ENCODE measurements at regions not wholly inside any gene's neighbourhood (a gene's known extent, or its start where the extent isn't known, plus 50 kb on each side); places are given as distances from the start of the nearest gene placed in this dataset.

DNA sequence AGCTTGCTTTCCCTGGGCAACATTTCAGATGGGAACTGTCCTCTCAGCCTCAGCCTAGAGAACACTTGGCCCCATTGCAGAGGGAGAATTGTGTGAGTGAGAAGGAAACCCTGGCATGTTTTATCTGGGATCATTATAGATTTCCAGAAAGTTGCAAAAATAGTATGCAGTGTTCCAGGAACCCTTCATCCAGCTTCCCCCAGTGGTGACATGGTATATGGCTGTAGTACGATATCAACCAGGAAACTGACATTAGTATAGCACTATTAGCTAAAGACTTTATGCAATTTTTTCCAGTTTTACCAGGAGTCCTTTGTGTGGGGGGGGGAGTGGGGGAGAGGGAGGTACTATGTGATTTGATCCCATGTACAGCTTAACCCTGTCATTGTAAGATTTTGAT is 166.2 kb upstream of the KBTBD8 start:
- intact Hi-C loops (cut with micrococcal nuclease) (no loop called here), dilution Hi-C loops (cut with MboI; ENCODE audit: extremely low pct_ligation_motif_present, low sequenced_read_pairs) (no loop called here)
- no peak overlapping the region for H3K9ac ChIP-seq (replicated peaks; ENCODE audit: extremely low read depth, insufficient read depth, low read length)
- no peak for TF ChIP-seq JUN (IDR thresholded peaks at IDR 0.05; ENCODE audit: borderline replicate concordance, insufficient read depth, insufficient read length, low read depth)
- TF ChIP-seq GATA2 (IDR thresholded peaks at IDR 0.05; ENCODE audit: insufficient read depth, insufficient read length, low read depth, low read length) = no peak
- TF ChIP-seq EZH2 (IDR thresholded peaks at IDR 0.05; ENCODE audit: borderline replicate concordance, low read depth, low read length, severe bottlenecking) = no peak
- TF ChIP-seq, protein P1, sequence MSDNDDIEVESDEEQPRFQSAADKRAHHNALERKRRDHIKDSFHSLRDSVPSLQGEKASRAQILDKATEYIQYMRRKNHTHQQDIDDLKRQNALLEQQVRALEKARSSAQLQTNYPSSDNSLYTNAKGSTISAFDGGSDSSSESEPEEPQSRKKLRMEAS (IDR thresholded peaks at IDR 0.05; ENCODE audit: insufficient read depth, insufficient read length) = no peak
- no peak for TF ChIP-seq MYC (IDR thresholded peaks at IDR 0.05; ENCODE audit: low read depth, low read length)
- no peak for TF ChIP-seq POLR2A (IDR thresholded peaks at IDR 0.05; ENCODE audit: low read depth, low read length)
- no peak overlapping the region for H3K4me2 ChIP-seq (ENCODE audit: insufficient read depth, low read length)
- no peak overlapping the region for H3K27ac ChIP-seq (ENCODE audit: insufficient read depth, low read depth, low read length)
- no peaks in the 10 kb centered on the region for H4K20me1 ChIP-seq (replicated peaks; ENCODE audit: control insufficient read depth, extremely low read depth, insufficient read depth, low read length)
- no TSS peak for BruUV-seq (replicated peaks)
- peaks cover 5 to 8% of the 10 kb centered on the region in 2 experiments for H3K27me3 ChIP-seq (ENCODE audit: control insufficient read depth in 2 of 2, insufficient read depth in 2 of 2, low read length in 2 of 2)
- no peak overlapping the region for H2AFZ ChIP-seq (ENCODE audit: low read depth, low read length)
- ChIA-PET CTCF (interaction anchor here (0.9 to 2.2 kb wide), 2 partner anchors 10 to 13 kb away, joined by 3 to 9 read pairs; no protein-coding TSS in a partner anchor), POLR2A (no interaction called here)
- no peaks in the 10 kb centered on the region for H3K36me3 ChIP-seq (ENCODE audit: control insufficient read depth in 2 of 2, extremely low read depth in 1 of 2, insufficient read depth in 2 of 2, low read length in 2 of 2)
- no peak for DNase-seq (ENCODE audit: low read depth, low spot score)
- no peak overlapping the region for H3K4me3 ChIP-seq (replicated peaks in 1 of 3; ENCODE audit: insufficient read depth in 1 of 3, low read depth in 1 of 3, low read length in 3 of 3)
- H3K4me1 ChIP-seq (ENCODE audit: control insufficient read depth, extremely low read depth, insufficient read depth, low read length) = no peaks in the 10 kb centered on the region
- no peaks in the 10 kb centered on the region for H3K9me1 ChIP-seq (replicated peaks; ENCODE audit: control insufficient read depth, extremely low read depth, insufficient read depth, low read length)
- no peaks in the 10 kb centered on the region for H3K9me3 ChIP-seq (replicated peaks; ENCODE audit: control insufficient read depth, insufficient read depth, low read length)
- H3K79me2 ChIP-seq (ENCODE audit: control insufficient read depth, insufficient read depth, low read length) = no peaks in the 10 kb centered on the region
- no peak for FAIRE-seq

DNA sequence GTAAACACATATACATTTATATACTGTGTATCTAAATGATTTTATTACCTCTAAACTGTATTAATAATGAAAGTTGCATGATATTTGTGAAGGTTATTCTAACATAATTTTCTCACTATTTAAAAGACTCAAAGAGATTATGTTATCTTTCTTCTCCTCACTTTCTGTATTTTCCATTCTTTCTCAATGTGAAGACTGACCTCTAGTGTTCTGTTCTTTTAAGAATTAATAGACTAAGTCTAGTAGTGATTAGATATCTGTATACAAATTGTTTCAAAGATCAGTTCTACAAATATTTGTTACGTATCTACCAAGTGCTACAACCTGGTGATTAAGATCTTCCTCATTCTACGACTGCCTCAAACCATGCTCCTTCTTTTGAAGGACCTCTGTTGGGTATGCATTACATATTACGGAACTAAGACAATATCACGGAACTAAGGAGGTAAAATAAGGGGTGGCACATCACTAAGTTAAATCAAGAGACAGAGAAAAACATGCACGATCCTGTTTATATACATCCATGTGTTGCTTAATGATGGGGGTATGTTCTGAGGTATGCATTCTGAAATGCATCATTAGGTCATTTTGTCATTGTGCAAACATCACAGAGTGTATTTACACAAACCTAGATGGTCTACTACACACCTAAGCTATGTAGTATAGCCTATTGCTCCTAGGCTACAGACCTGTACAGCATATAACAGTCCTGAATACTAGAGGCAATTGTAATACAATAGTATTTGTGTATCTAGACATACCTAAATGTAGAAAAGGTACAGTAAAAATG is 161.5 kb upstream of the KBTBD8 start:
- Histone ChIP-seq H3K4me2 (ENCODE audit: insufficient read depth, low read length) (no peak overlapping the region), H3K36me3 (ENCODE audit: control insufficient read depth in 2 of 2, extremely low read depth in 1 of 2, insufficient read depth in 2 of 2, low read length in 2 of 2) (no peaks in the 10 kb centered on the region), H3K79me2 (ENCODE audit: control insufficient read depth, insufficient read depth, low read length) (no peaks in the 10 kb centered on the region), H2AFZ (ENCODE audit: low read depth, low read length) (no peak overlapping the region), H3K27me3 (ENCODE audit: control insufficient read depth in 2 of 2, insufficient read depth in 2 of 2, low read length in 2 of 2) (peaks cover 2 to 5% of the 10 kb centered on the region in 2 experiments), H3K27ac (ENCODE audit: insufficient read depth, low read depth, low read length) (no peak overlapping the region), H3K9ac (replicated peaks; ENCODE audit: extremely low read depth, insufficient read depth, low read length) (no peak overlapping the region), H3K9me1 (replicated peaks; ENCODE audit: control insufficient read depth, extremely low read depth, insufficient read depth, low read length) (no peaks in the 10 kb centered on the region), H3K9me3 (replicated peaks; ENCODE audit: control insufficient read depth, insufficient read depth, low read length) (no peaks in the 10 kb centered on the region), H3K4me1 (ENCODE audit: control insufficient read depth, extremely low read depth, insufficient read depth, low read length) (no peaks in the 10 kb centered on the region), H3K4me3 (replicated peaks in 1 of 3; ENCODE audit: insufficient read depth in 1 of 3, low read depth in 1 of 3, low read length in 3 of 3) (no peak overlapping the region), H4K20me1 (replicated peaks; ENCODE audit: control insufficient read depth, extremely low read depth, insufficient read depth, low read length) (no peaks in the 10 kb centered on the region)
- CTCF ChIA-PET = interaction anchor here (1.0 kb wide), 1 partner anchor 582 kb away, joined by 6 read pairs; no protein-coding TSS in a partner anchor
- DNase-seq (ENCODE audit: low read depth, low spot score) (peak; percentile 8), FAIRE-seq (no peak)
- intact Hi-C loops (cut with micrococcal nuclease) (no loop called here), dilution Hi-C loops (cut with MboI; ENCODE audit: extremely low pct_ligation_motif_present, low sequenced_read_pairs) (no loop called here)
- POLR2A ChIA-PET = no interaction called here
- no TSS peak for BruUV-seq (replicated peaks)
- TF ChIP-seq POLR2AphosphoS5 (IDR thresholded peaks at IDR 0.05; ENCODE audit: insufficient read depth, low read depth, low read length) (no peak), FOS (IDR thresholded peaks at IDR 0.05; ENCODE audit: borderline replicate concordance, insufficient read depth, low read length) (no peak), MYC (IDR thresholded peaks at IDR 0.05; ENCODE audit: low read depth, low read length) (no peak)
- TF ChIP-seq, protein P1 (IDR thresholded peaks at IDR 0.05; ENCODE audit: insufficient read depth, insufficient read length) = no peak

All from endothelial cell of umbilical vein (primary cell).